IMR-90 (cell line): ENCODE measurements at regions not wholly inside any gene's neighbourhood (a gene's known extent, or its start where the extent isn't known, plus 50 kb on each side); places are given as distances from the start of the nearest gene placed in this dataset.

Experiments used
- ATAC-seq: fragments of 200-7000 bp; cut with Tn5 transposase; 2 replicates; pipeline ENCODE4 v1.9.1; 2020; ENCODE audit warnings: low read depth, mild to moderate bottlenecking, moderate library complexity
- BruUV-seq: library from RNA; stranded (reverse); fragments of 400-500 nt; replicated peaks from 2 replicates; lab custom pipeline; 2021; lab: Mats Ljungman, UMichigan
- CTCF ChIA-PET: fragments of 300-600 bp; formaldehyde crosslinking; extraction: SDS; loops from one replicate; lab custom pipeline; 2021; ENCODE audit warnings: antibody characterized with exemption; lab: Yijun Ruan, JAX
- POLR2A ChIA-PET: fragments of 300-600 bp; sonication (Branson Sonifier 250); formaldehyde crosslinking; loops from one replicate; lab custom pipeline; 2022; ENCODE audit warnings: antibody characterized with exemption; ENCODE audit not compliant: unreplicated experiment; lab: Charles Lee
- DNase-seq: peaks from one replicate; pipeline ENCODE4 v3.0.0; 2013
- H2AFZ ChIP-seq: replicated peaks from 2 replicates; pipeline ENCODE3; 2013; ENCODE audit warnings: low read length, mild to moderate bottlenecking; ENCODE audit not compliant: poor library complexity
- H2AK5ac ChIP-seq: 2 replicates; pipeline ENCODE4 v1.6.1; 2013; ENCODE audit warnings: low read depth, low read length, inconsistent platforms
- H2AK9ac ChIP-seq: replicated peaks from 2 replicates; pipeline ENCODE3; 2013; ENCODE audit warnings: mild to moderate bottlenecking, low read depth, low read length, moderate library complexity; ENCODE audit not compliant: poor library complexity
- H2BK120ac ChIP-seq: 2 replicates; pipeline ENCODE4 v1.6.1; 2013; ENCODE audit warnings: low read depth, low read length, inconsistent platforms
- H2BK15ac ChIP-seq: 3 replicates; pipeline ENCODE4 v1.6.1; 2013; ENCODE audit warnings: low read depth, low read length, inconsistent platforms
- H2BK20ac ChIP-seq: 2 replicates; pipeline ENCODE4 v1.6.1; 2013; ENCODE audit warnings: low read depth, mild to moderate bottlenecking, inconsistent platforms, low read length, moderate library complexity
- H2BK5ac ChIP-seq: 2 replicates; pipeline ENCODE4 v1.6.1; 2013; ENCODE audit warnings: mild to moderate bottlenecking, low read depth, low read length, inconsistent platforms; ENCODE audit not compliant: poor library complexity, severe bottlenecking
- H3K14ac ChIP-seq: replicated peaks from 2 replicates; pipeline ENCODE4 v1.6.1; 2013; ENCODE audit warnings: low read depth, low read length, inconsistent platforms
- H3K18ac ChIP-seq: 2 replicates; pipeline ENCODE4 v1.6.1; 2013; ENCODE audit warnings: low read depth, low read length, control low read depth
- H3K23ac ChIP-seq: 2 replicates; pipeline ENCODE4 v1.6.1; 2013; ENCODE audit warnings: low read depth, low read length, inconsistent platforms
- H3K27ac ChIP-seq: 2 replicates; pipeline ENCODE4 v1.5.1; 2013; ENCODE audit warnings: mild to moderate bottlenecking, control low read depth, low read length; ENCODE audit not compliant: insufficient read depth
- H3K27me3 ChIP-seq: 2 replicates; pipeline ENCODE4 v1.6.1; 2013; ENCODE audit warnings: low read length; ENCODE audit not compliant: control insufficient read depth, insufficient read depth
- H3K36me3 ChIP-seq: 2 replicates; pipeline ENCODE4 v1.6.1; 2013; ENCODE audit warnings: low read length, mixed read lengths; ENCODE audit not compliant: control insufficient read depth, insufficient read depth
- H3K4ac ChIP-seq: 2 replicates; pipeline ENCODE4 v1.6.1; 2013; ENCODE audit warnings: low read depth, low read length, inconsistent platforms
- H3K4me1 ChIP-seq: 2 replicates; pipeline ENCODE4 v1.6.1; 2013; ENCODE audit warnings: low read length, mixed read lengths; ENCODE audit not compliant: control insufficient read depth, insufficient read depth
- H3K4me2 ChIP-seq: 2 replicates; pipeline ENCODE4 v1.6.1; 2013; ENCODE audit warnings: low read depth, mild to moderate bottlenecking, control low read depth, low read length, moderate library complexity
- H3K4me3 ChIP-seq: 2 replicates; pipeline ENCODE4 v1.5.1; 2013; ENCODE audit warnings: low read depth, mild to moderate bottlenecking, control low read depth, low read length, moderate library complexity; ENCODE audit not compliant: insufficient read depth
- H3K56ac ChIP-seq: 2 replicates; pipeline ENCODE4 v1.6.1; 2013; ENCODE audit warnings: low read length, inconsistent platforms; ENCODE audit not compliant: insufficient read depth; ENCODE audit errors: extremely low read depth
- H3K79me1 ChIP-seq, 2 experiments: 2 replicates each; pipeline ENCODE4 v1.6.1; 2013; ENCODE audit warnings: low read length in 2 of 2, inconsistent platforms in 1 of 2, low read depth in 1 of 2
- H3K9ac ChIP-seq: 2 replicates; pipeline ENCODE4 v1.6.1; 2013; ENCODE audit warnings: low read depth, low read length, control low read depth
- H3K9me1 ChIP-seq: 2 replicates; pipeline ENCODE4 v1.6.1; 2013; ENCODE audit warnings: low read length, inconsistent platforms; ENCODE audit not compliant: insufficient read depth
- H3K9me3 ChIP-seq: 2 replicates; pipeline ENCODE4 v1.6.1; 2013; ENCODE audit warnings: low read length; ENCODE audit not compliant: control insufficient read depth, insufficient read depth
- H4K20me1 ChIP-seq: 2 replicates; pipeline ENCODE4 v1.6.1; 2013; ENCODE audit warnings: low read length, inconsistent platforms; ENCODE audit not compliant: insufficient read depth
- H4K5ac ChIP-seq: 2 replicates; pipeline ENCODE4 v1.6.1; 2013; ENCODE audit warnings: mild to moderate bottlenecking, low read depth, low read length, control low read depth
- H4K8ac ChIP-seq, 2 experiments: 2 replicates each; pipeline ENCODE4 v1.6.1; 2013; ENCODE audit warnings: low read depth in 2 of 2, low read length in 2 of 2, control low read depth in 1 of 2, inconsistent platforms in 1 of 2
- H4K91ac ChIP-seq: 2 replicates; pipeline ENCODE4 v1.6.1; 2013; ENCODE audit warnings: low read depth, low read length, inconsistent platforms; ENCODE audit not compliant: insufficient read depth
- BHLHE40 ChIP-seq: fragments of 150-350 bp; IDR thresholded peaks from 2 replicates; pipeline ENCODE4 v1.6.1; 2016; ENCODE audit warnings: mild to moderate bottlenecking, low read depth, low read length
- CEBPB ChIP-seq: IDR thresholded peaks from 2 replicates; pipeline ENCODE4 v1.6.1; 2012; ENCODE audit warnings: low read depth, low read length, improper control_type of control experiment
- CHD1 ChIP-seq: IDR thresholded peaks from 2 replicates; pipeline ENCODE4 v1.6.1; 2012; ENCODE audit warnings: low read depth, low read length, improper control_type of control experiment
- FOS ChIP-seq: fragments of 150-350 bp; IDR thresholded peaks from 2 replicates; pipeline ENCODE4 v1.6.1; 2016; ENCODE audit warnings: low read depth, low read length
- MAFK ChIP-seq: IDR thresholded peaks from 2 replicates; pipeline ENCODE4 v1.6.1; 2012; ENCODE audit warnings: low read depth, low read length, improper control_type of control experiment
- MAZ ChIP-seq: IDR thresholded peaks from 2 replicates; pipeline ENCODE4 v1.6.1; 2012; ENCODE audit warnings: low read depth, mild to moderate bottlenecking, low read length, improper control_type of control experiment, moderate library complexity, borderline replicate concordance
- MXI1 ChIP-seq: IDR thresholded peaks from 2 replicates; pipeline ENCODE4 v1.6.1; 2012; ENCODE audit warnings: low read depth, mild to moderate bottlenecking, low read length, moderate library complexity, borderline replicate concordance
- NFE2L2 ChIP-seq: fragments of 150-350 bp; IDR thresholded peaks from 2 replicates; pipeline ENCODE4 v1.6.1; 2016; ENCODE audit warnings: low read depth, mild to moderate bottlenecking, low read length
- POLR2A ChIP-seq: IDR thresholded peaks from 2 replicates; pipeline ENCODE4 v1.6.1; 2012; ENCODE audit warnings: mild to moderate bottlenecking, low read depth, low read length
- RAD21 ChIP-seq: IDR thresholded peaks from 2 replicates; pipeline ENCODE4 v1.6.1; 2012; ENCODE audit warnings: low read length, improper control_type of control experiment
- RCOR1 ChIP-seq: IDR thresholded peaks from 2 replicates; pipeline ENCODE4 v1.6.1; 2012; ENCODE audit warnings: mild to moderate bottlenecking, low read length, improper control_type of control experiment; ENCODE audit not compliant: insufficient replicate concordance
- RFX5 ChIP-seq: IDR thresholded peaks from 2 replicates; pipeline ENCODE4 v1.8.0; 2012; ENCODE audit warnings: low read depth, mild to moderate bottlenecking, low read length, moderate library complexity
- SMC3 ChIP-seq: fragments of 150-350 bp; IDR thresholded peaks from 2 replicates; pipeline ENCODE4 v1.6.1; 2016; ENCODE audit warnings: low read depth, mild to moderate bottlenecking, antibody characterized with exemption, low read length, moderate library complexity
- WGBS, 2 experiments: methylation state at CpG; one replicate each; pipeline versions ENCODE4 v1.1.5 to v1.1.7; 2013; ENCODE audit warnings: missing lambda C conversion rate in 2 of 2; ENCODE audit not compliant: insufficient read length in 1 of 2; ENCODE audit errors: extremely low coverage in 2 of 2; 5-methylcytosine and 5-hydroxymethylcytosine counted together
- dilution Hi-C: fragments of 300-500 bp; cut with HindIII; formaldehyde crosslinking; loops from one replicate; pipeline ENCODE4 v1.14.3; 2018; ENCODE audit warnings: low sequenced_read_pairs; ENCODE audit not compliant: unreplicated experiment
- in situ Hi-C: fragments of 300-500 bp; cut with MboI; formaldehyde crosslinking; loops from 3 replicates; pipeline ENCODE4 v1.14.3; 2019; ENCODE audit warnings: low sequenced_read_pairs, inconsistent platforms, mixed read lengths
- intact Hi-C: fragments of 100-400 bp; cut with micrococcal nuclease; formaldehyde crosslinking; loops from 2 replicates; pipeline ENCODE4 v1.10.0; 2022
- TF ChIP-seq, protein P1 (sequence below): fragments of 150-350 bp; IDR thresholded peaks from 2 replicates; pipeline ENCODE4 v1.6.1; 2017; ENCODE audit warnings: mild to moderate bottlenecking, antibody characterized with exemption, low read length, low read depth
- TF ChIP-seq, protein P2 (sequence below): conservative IDR thresholded peaks from 2 replicates; pipeline ENCODE4 v1.5.1; 2012; ENCODE audit warnings: mild to moderate bottlenecking, low read depth, low read length, improper control_type of control experiment
- TF ChIP-seq, protein P3 (sequence below): fragments of 150-350 bp; IDR thresholded peaks from 2 replicates; pipeline ENCODE4 v1.6.1; 2016; ENCODE audit warnings: low read depth, mild to moderate bottlenecking, low read length, moderate library complexity, borderline replicate concordance

GRCh38 chr3:107294117-107294516, 83.1 kb upstream of the CCDC54 start:
- intact Hi-C loops: no loop called here
- TF ChIP-seq MXI1 (no peak), FOS (no peak), SMC3 (no peak), CHD1 (no peak), RFX5 (no peak), MAZ (no peak), RCOR1 (no peak), POLR2A (no peak), BHLHE40 (no peak), MAFK (no peak), RAD21 (no peak), NFE2L2 (no peak), CEBPB (no peak)
- TF ChIP-seq, protein P1, sequence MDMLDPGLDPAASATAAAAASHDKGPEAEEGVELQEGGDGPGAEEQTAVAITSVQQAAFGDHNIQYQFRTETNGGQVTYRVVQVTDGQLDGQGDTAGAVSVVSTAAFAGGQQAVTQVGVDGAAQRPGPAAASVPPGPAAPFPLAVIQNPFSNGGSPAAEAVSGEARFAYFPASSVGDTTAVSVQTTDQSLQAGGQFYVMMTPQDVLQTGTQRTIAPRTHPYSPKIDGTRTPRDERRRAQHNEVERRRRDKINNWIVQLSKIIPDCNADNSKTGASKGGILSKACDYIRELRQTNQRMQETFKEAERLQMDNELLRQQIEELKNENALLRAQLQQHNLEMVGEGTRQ: no peak
- TF ChIP-seq, protein P2, sequence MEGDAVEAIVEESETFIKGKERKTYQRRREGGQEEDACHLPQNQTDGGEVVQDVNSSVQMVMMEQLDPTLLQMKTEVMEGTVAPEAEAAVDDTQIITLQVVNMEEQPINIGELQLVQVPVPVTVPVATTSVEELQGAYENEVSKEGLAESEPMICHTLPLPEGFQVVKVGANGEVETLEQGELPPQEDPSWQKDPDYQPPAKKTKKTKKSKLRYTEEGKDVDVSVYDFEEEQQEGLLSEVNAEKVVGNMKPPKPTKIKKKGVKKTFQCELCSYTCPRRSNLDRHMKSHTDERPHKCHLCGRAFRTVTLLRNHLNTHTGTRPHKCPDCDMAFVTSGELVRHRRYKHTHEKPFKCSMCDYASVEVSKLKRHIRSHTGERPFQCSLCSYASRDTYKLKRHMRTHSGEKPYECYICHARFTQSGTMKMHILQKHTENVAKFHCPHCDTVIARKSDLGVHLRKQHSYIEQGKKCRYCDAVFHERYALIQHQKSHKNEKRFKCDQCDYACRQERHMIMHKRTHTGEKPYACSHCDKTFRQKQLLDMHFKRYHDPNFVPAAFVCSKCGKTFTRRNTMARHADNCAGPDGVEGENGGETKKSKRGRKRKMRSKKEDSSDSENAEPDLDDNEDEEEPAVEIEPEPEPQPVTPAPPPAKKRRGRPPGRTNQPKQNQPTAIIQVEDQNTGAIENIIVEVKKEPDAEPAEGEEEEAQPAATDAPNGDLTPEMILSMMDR: no peak
- TF ChIP-seq, protein P3, sequence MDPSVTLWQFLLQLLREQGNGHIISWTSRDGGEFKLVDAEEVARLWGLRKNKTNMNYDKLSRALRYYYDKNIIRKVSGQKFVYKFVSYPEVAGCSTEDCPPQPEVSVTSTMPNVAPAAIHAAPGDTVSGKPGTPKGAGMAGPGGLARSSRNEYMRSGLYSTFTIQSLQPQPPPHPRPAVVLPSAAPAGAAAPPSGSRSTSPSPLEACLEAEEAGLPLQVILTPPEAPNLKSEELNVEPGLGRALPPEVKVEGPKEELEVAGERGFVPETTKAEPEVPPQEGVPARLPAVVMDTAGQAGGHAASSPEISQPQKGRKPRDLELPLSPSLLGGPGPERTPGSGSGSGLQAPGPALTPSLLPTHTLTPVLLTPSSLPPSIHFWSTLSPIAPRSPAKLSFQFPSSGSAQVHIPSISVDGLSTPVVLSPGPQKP: no peak
- H4K20me1 ChIP-seq: no peaks in the 10 kb centered on the region
- H3K4ac ChIP-seq: no peak overlapping the region
- H2BK5ac ChIP-seq: no peak overlapping the region
- in situ Hi-C loops: no loop called here
- ATAC-seq: no peak
- ChIA-PET POLR2A (no interaction called here), CTCF (no interaction called here)
- no peak overlapping the region for H2BK15ac ChIP-seq
- BruUV-seq: no TSS peak
- H4K5ac ChIP-seq: no peak overlapping the region
- H3K56ac ChIP-seq: no peak overlapping the region
- H3K23ac ChIP-seq: no peak overlapping the region
- no peak overlapping the region for H3K4me2 ChIP-seq
- H2BK120ac ChIP-seq: no peak overlapping the region
- H3K9me1 ChIP-seq: no peaks in the 10 kb centered on the region
- H4K91ac ChIP-seq: no peak overlapping the region
- WGBS, 2 experiments: no CpG with 5 or more reads among the region's 1 CpG
- H2AK9ac ChIP-seq: no peak overlapping the region
- H3K27ac ChIP-seq: no peak overlapping the region
- no peak overlapping the region for H2AFZ ChIP-seq
- H2AK5ac ChIP-seq: no peak overlapping the region
- H2BK20ac ChIP-seq: no peak overlapping the region
- no peak overlapping the region for H3K9ac ChIP-seq
- H3K14ac ChIP-seq: no peak overlapping the region
- no peak for DNase-seq
- H3K79me1 ChIP-seq: no peaks in the 10 kb centered on the region
- dilution Hi-C loops: no loop called here
- no peak overlapping the region for H4K8ac ChIP-seq
- H3K18ac ChIP-seq: no peak overlapping the region
- H3K4me1 ChIP-seq: no peaks in the 10 kb centered on the region
- no peak overlapping the region for H3K4me3 ChIP-seq
- H3K27me3 ChIP-seq: peaks cover 2% of the 10 kb centered on the region
- no peaks in the 10 kb centered on the region for H3K36me3 ChIP-seq
- H3K9me3 ChIP-seq: peaks cover 3% of the 10 kb centered on the region; the same call in 1 of the 2 replicates
